ENCODE measurements at regions not wholly inside any gene's neighbourhood (a gene's known extent, or its start where the extent isn't known, plus 50 kb on each side); places are given as distances from the start of the nearest gene placed in this dataset.

GRCh38 chr9:79371301-79371700 lies 200.5 kb upstream of the TLE4 start:
- TF ChIP-seq, protein P1, sequence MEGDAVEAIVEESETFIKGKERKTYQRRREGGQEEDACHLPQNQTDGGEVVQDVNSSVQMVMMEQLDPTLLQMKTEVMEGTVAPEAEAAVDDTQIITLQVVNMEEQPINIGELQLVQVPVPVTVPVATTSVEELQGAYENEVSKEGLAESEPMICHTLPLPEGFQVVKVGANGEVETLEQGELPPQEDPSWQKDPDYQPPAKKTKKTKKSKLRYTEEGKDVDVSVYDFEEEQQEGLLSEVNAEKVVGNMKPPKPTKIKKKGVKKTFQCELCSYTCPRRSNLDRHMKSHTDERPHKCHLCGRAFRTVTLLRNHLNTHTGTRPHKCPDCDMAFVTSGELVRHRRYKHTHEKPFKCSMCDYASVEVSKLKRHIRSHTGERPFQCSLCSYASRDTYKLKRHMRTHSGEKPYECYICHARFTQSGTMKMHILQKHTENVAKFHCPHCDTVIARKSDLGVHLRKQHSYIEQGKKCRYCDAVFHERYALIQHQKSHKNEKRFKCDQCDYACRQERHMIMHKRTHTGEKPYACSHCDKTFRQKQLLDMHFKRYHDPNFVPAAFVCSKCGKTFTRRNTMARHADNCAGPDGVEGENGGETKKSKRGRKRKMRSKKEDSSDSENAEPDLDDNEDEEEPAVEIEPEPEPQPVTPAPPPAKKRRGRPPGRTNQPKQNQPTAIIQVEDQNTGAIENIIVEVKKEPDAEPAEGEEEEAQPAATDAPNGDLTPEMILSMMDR (IDR thresholded peaks at IDR 0.05; ENCODE audit: insufficient read depth, low read depth, low read length), result no peak
- no peak overlapping the region for H3K4me3 ChIP-seq (ENCODE audit: low read depth, low read length)
- DNase-seq (ENCODE audit: low read depth), result no peak

GRCh38 chr9:79371948-79372555 lies 199.7 kb upstream of the TLE4 start:
- no peak overlapping the region for H3K4me3 ChIP-seq (ENCODE audit: low read depth, low read length)
- no peak for DNase-seq (ENCODE audit: low read depth)
- TF ChIP-seq, protein P1 (IDR thresholded peaks at IDR 0.05; ENCODE audit: insufficient read depth, low read depth, low read length), result no peak

DNA sequence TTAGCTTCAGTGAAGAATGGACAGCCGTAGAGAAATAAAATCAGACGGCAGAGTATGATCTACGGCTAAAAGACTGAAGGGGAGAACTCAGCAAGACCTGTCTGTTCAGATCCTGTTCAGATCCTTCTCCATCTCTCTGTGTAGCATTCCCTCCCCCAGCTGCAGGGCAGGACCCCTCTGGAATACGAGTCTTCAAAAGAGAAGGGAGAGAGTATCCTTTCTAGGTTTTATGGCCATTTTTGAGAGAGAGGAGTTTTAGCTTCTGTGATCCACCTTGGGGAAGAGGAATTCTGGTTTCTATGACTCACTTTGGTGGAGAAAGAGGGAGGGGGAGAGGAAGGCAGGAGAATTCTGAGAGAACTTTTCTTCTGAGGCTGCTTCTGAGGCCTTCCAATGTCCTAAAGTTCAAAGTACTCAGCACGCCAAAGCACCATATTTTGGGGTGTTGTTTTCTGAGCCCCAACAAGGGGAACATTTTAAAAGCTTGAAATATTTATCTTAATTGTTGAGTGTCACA lies 194.4 kb upstream of the TLE4 start:
- no peak for DNase-seq (ENCODE audit: low read depth)
- TF ChIP-seq, protein P1 (IDR thresholded peaks at IDR 0.05; ENCODE audit: insufficient read depth, low read depth, low read length), result no peak

GRCh38 chr9:79378107-79378506 lies 193.7 kb upstream of the TLE4 start:
- no peak overlapping the region for H3K4me3 ChIP-seq (ENCODE audit: low read depth, low read length)
- TF ChIP-seq, protein P1 (IDR thresholded peaks at IDR 0.05; ENCODE audit: insufficient read depth, low read depth, low read length), result no peak
- no peak for DNase-seq (ENCODE audit: low read depth)

More for the DNA sequence above, 194.4 kb upstream of the TLE4 start:
- no peak overlapping the region for H3K4me3 ChIP-seq (ENCODE audit: low read depth, low read length)

DNA sequence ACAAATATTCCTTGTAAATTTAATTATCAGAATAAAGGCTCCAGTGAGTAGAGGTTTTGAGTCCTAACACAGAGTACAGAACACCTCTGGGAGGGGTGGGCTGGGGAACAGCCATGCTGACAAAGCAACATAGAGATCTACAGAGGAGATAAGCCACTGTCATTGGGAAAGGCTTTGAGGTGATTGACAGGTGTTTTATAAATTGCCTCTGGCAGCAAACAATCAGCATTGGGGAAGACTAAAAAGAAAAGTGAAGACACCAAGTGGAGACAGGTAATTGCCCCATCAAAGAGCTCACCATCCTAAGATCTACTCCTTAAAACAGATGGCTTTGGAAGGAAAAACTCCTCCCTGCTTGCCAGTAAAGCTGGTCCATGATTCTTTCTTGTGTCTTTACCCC lies 189.7 kb upstream of the TLE4 start:
- TF ChIP-seq, protein P1 (IDR thresholded peaks at IDR 0.05; ENCODE audit: insufficient read depth, low read depth, low read length), result no peak
- no peak overlapping the region for H3K4me3 ChIP-seq (ENCODE audit: low read depth, low read length)
- DNase-seq (ENCODE audit: low read depth), result no peak

DNA sequence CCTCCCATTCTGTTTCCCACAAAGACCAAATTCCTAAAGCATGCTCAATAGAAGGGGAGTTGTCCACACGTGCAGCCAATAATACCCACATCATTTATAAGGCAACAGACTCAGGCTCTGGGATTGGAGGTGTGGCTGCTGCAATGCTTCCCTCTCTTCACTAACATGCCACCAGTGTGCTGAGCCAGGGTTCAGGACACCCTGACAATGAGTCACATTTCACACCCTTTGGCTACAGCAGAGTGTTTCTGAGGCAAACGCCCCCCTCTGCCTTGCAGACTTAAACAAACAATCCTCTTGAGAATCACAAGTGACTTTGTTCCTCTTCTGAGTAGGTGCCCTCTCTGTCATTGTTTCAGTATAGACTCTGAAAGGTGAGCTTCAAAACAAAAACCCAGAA lies 189.3 kb upstream of the TLE4 start:
- no peak for DNase-seq (ENCODE audit: low read depth)
- no peak overlapping the region for H3K4me3 ChIP-seq (ENCODE audit: low read depth, low read length)
- TF ChIP-seq, protein P1 (IDR thresholded peaks at IDR 0.05; ENCODE audit: insufficient read depth, low read depth, low read length), result no peak

- H3K4me3 ChIP-seq (ENCODE audit: low read depth, low read length), result no peak overlapping the region
- TF ChIP-seq, protein P1 (IDR thresholded peaks at IDR 0.05; ENCODE audit: insufficient read depth, low read depth, low read length), result no peak
- no peak for DNase-seq (ENCODE audit: low read depth)
Observed at GRCh38 chr9:79383096-79383495, 188.7 kb upstream of the TLE4 start.

All from fibroblast of villous mesenchyme (primary cell).